IMR-90 (cell line): ENCODE measurements at regions not wholly inside any gene's neighbourhood (a gene's known extent, or its start where the extent isn't known, plus 50 kb on each side); places are given as distances from the start of the nearest gene placed in this dataset.

ENCODE experiments used
- ATAC-seq: fragments of 200-7000 bp; cut with Tn5 transposase; 2 replicates; pipeline ENCODE4 v1.9.1; 2020; ENCODE audit warnings: low read depth, mild to moderate bottlenecking, moderate library complexity
- BruUV-seq: library from RNA; stranded (reverse); fragments of 400-500 nt; replicated peaks from 2 replicates; lab custom pipeline; 2021; lab: Mats Ljungman, UMichigan
- CTCF ChIA-PET: fragments of 300-600 bp; formaldehyde crosslinking; extraction: SDS; loops from one replicate; lab custom pipeline; 2021; ENCODE audit warnings: antibody characterized with exemption; lab: Yijun Ruan, JAX
- POLR2A ChIA-PET: fragments of 300-600 bp; sonication (Branson Sonifier 250); formaldehyde crosslinking; loops from one replicate; lab custom pipeline; 2022; ENCODE audit warnings: antibody characterized with exemption; ENCODE audit not compliant: unreplicated experiment; lab: Charles Lee
- DNase-seq: peaks from one replicate; pipeline ENCODE4 v3.0.0; 2013
- H2AFZ ChIP-seq: replicated peaks from 2 replicates; pipeline ENCODE3; 2013; ENCODE audit warnings: low read length, mild to moderate bottlenecking; ENCODE audit not compliant: poor library complexity
- H2AK5ac ChIP-seq: 2 replicates; pipeline ENCODE4 v1.6.1; 2013; ENCODE audit warnings: low read depth, low read length, inconsistent platforms
- H2AK9ac ChIP-seq: replicated peaks from 2 replicates; pipeline ENCODE3; 2013; ENCODE audit warnings: mild to moderate bottlenecking, low read depth, low read length, moderate library complexity; ENCODE audit not compliant: poor library complexity
- H2BK120ac ChIP-seq: 2 replicates; pipeline ENCODE4 v1.6.1; 2013; ENCODE audit warnings: low read depth, low read length, inconsistent platforms
- H2BK15ac ChIP-seq: 3 replicates; pipeline ENCODE4 v1.6.1; 2013; ENCODE audit warnings: low read depth, low read length, inconsistent platforms
- H2BK20ac ChIP-seq: 2 replicates; pipeline ENCODE4 v1.6.1; 2013; ENCODE audit warnings: low read depth, mild to moderate bottlenecking, inconsistent platforms, low read length, moderate library complexity
- H2BK5ac ChIP-seq: 2 replicates; pipeline ENCODE4 v1.6.1; 2013; ENCODE audit warnings: mild to moderate bottlenecking, low read depth, low read length, inconsistent platforms; ENCODE audit not compliant: poor library complexity, severe bottlenecking
- H3K14ac ChIP-seq: replicated peaks from 2 replicates; pipeline ENCODE4 v1.6.1; 2013; ENCODE audit warnings: low read depth, low read length, inconsistent platforms
- H3K18ac ChIP-seq: 2 replicates; pipeline ENCODE4 v1.6.1; 2013; ENCODE audit warnings: low read depth, low read length, control low read depth
- H3K23ac ChIP-seq: 2 replicates; pipeline ENCODE4 v1.6.1; 2013; ENCODE audit warnings: low read depth, low read length, inconsistent platforms
- H3K27ac ChIP-seq: 2 replicates; pipeline ENCODE4 v1.5.1; 2013; ENCODE audit warnings: mild to moderate bottlenecking, control low read depth, low read length; ENCODE audit not compliant: insufficient read depth
- H3K27me3 ChIP-seq: 2 replicates; pipeline ENCODE4 v1.6.1; 2013; ENCODE audit warnings: low read length; ENCODE audit not compliant: control insufficient read depth, insufficient read depth
- H3K36me3 ChIP-seq: 2 replicates; pipeline ENCODE4 v1.6.1; 2013; ENCODE audit warnings: low read length, mixed read lengths; ENCODE audit not compliant: control insufficient read depth, insufficient read depth
- H3K4ac ChIP-seq: 2 replicates; pipeline ENCODE4 v1.6.1; 2013; ENCODE audit warnings: low read depth, low read length, inconsistent platforms
- H3K4me1 ChIP-seq: 2 replicates; pipeline ENCODE4 v1.6.1; 2013; ENCODE audit warnings: low read length, mixed read lengths; ENCODE audit not compliant: control insufficient read depth, insufficient read depth
- H3K4me2 ChIP-seq: 2 replicates; pipeline ENCODE4 v1.6.1; 2013; ENCODE audit warnings: low read depth, mild to moderate bottlenecking, control low read depth, low read length, moderate library complexity
- H3K4me3 ChIP-seq: 2 replicates; pipeline ENCODE4 v1.5.1; 2013; ENCODE audit warnings: low read depth, mild to moderate bottlenecking, control low read depth, low read length, moderate library complexity; ENCODE audit not compliant: insufficient read depth
- H3K56ac ChIP-seq: 2 replicates; pipeline ENCODE4 v1.6.1; 2013; ENCODE audit warnings: low read length, inconsistent platforms; ENCODE audit not compliant: insufficient read depth; ENCODE audit errors: extremely low read depth
- H3K79me1 ChIP-seq, 2 experiments: 2 replicates each; pipeline ENCODE4 v1.6.1; 2013; ENCODE audit warnings: low read length in 2 of 2, inconsistent platforms in 1 of 2, low read depth in 1 of 2
- H3K9ac ChIP-seq: 2 replicates; pipeline ENCODE4 v1.6.1; 2013; ENCODE audit warnings: low read depth, low read length, control low read depth
- H3K9me1 ChIP-seq: 2 replicates; pipeline ENCODE4 v1.6.1; 2013; ENCODE audit warnings: low read length, inconsistent platforms; ENCODE audit not compliant: insufficient read depth
- H3K9me3 ChIP-seq: 2 replicates; pipeline ENCODE4 v1.6.1; 2013; ENCODE audit warnings: low read length; ENCODE audit not compliant: control insufficient read depth, insufficient read depth
- H4K20me1 ChIP-seq: 2 replicates; pipeline ENCODE4 v1.6.1; 2013; ENCODE audit warnings: low read length, inconsistent platforms; ENCODE audit not compliant: insufficient read depth
- H4K5ac ChIP-seq: 2 replicates; pipeline ENCODE4 v1.6.1; 2013; ENCODE audit warnings: mild to moderate bottlenecking, low read depth, low read length, control low read depth
- H4K8ac ChIP-seq, 2 experiments: 2 replicates each; pipeline ENCODE4 v1.6.1; 2013; ENCODE audit warnings: low read depth in 2 of 2, low read length in 2 of 2, control low read depth in 1 of 2, inconsistent platforms in 1 of 2
- H4K91ac ChIP-seq: 2 replicates; pipeline ENCODE4 v1.6.1; 2013; ENCODE audit warnings: low read depth, low read length, inconsistent platforms; ENCODE audit not compliant: insufficient read depth
- CEBPB ChIP-seq: IDR thresholded peaks from 2 replicates; pipeline ENCODE4 v1.6.1; 2012; ENCODE audit warnings: low read depth, low read length, improper control_type of control experiment
- CHD1 ChIP-seq: IDR thresholded peaks from 2 replicates; pipeline ENCODE4 v1.6.1; 2012; ENCODE audit warnings: low read depth, low read length, improper control_type of control experiment
- FOS ChIP-seq: fragments of 150-350 bp; IDR thresholded peaks from 2 replicates; pipeline ENCODE4 v1.6.1; 2016; ENCODE audit warnings: low read depth, low read length
- MAFK ChIP-seq: IDR thresholded peaks from 2 replicates; pipeline ENCODE4 v1.6.1; 2012; ENCODE audit warnings: low read depth, low read length, improper control_type of control experiment
- MAZ ChIP-seq: IDR thresholded peaks from 2 replicates; pipeline ENCODE4 v1.6.1; 2012; ENCODE audit warnings: low read depth, mild to moderate bottlenecking, low read length, improper control_type of control experiment, moderate library complexity, borderline replicate concordance
- NFE2L2 ChIP-seq: fragments of 150-350 bp; IDR thresholded peaks from 2 replicates; pipeline ENCODE4 v1.6.1; 2016; ENCODE audit warnings: low read depth, mild to moderate bottlenecking, low read length
- RFX5 ChIP-seq: IDR thresholded peaks from 2 replicates; pipeline ENCODE4 v1.8.0; 2012; ENCODE audit warnings: low read depth, mild to moderate bottlenecking, low read length, moderate library complexity
- SMC3 ChIP-seq: fragments of 150-350 bp; IDR thresholded peaks from 2 replicates; pipeline ENCODE4 v1.6.1; 2016; ENCODE audit warnings: low read depth, mild to moderate bottlenecking, antibody characterized with exemption, low read length, moderate library complexity
- WGBS, 2 experiments: methylation state at CpG; one replicate each; pipeline versions ENCODE4 v1.1.5 to v1.1.7; 2013; ENCODE audit warnings: missing lambda C conversion rate in 2 of 2; ENCODE audit not compliant: insufficient read length in 1 of 2; ENCODE audit errors: extremely low coverage in 2 of 2; 5-methylcytosine and 5-hydroxymethylcytosine counted together
- dilution Hi-C: fragments of 300-500 bp; cut with HindIII; formaldehyde crosslinking; loops from one replicate; pipeline ENCODE4 v1.14.3; 2018; ENCODE audit warnings: low sequenced_read_pairs; ENCODE audit not compliant: unreplicated experiment
- in situ Hi-C: fragments of 300-500 bp; cut with MboI; formaldehyde crosslinking; loops from 3 replicates; pipeline ENCODE4 v1.14.3; 2019; ENCODE audit warnings: low sequenced_read_pairs, inconsistent platforms, mixed read lengths
- intact Hi-C: fragments of 100-400 bp; cut with micrococcal nuclease; formaldehyde crosslinking; loops from 2 replicates; pipeline ENCODE4 v1.10.0; 2022

DNA sequence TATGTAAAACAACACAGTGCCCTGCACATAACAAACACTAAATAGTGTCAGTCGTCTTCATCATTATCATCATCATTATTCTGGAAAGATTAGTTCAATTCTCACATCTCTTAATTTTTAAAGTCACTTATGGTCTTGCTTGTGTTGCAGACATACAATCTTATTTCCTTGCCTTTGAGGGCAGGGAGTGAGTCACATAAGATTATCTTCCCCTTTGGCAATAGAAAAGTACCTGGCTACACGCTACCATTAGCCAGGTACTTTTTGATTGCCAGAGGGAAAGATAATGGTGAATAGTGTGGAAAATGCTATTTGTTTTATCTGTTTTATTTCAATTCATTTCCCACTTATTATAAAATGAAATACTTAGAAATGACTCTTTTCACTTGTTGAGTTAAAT is 76.6 kb upstream of the RMDN2 start:
- in situ Hi-C loops = no loop called here
- dilution Hi-C loops = no loop called here

More for the DNA sequence above, 76.6 kb upstream of the RMDN2 start:
- Histone ChIP-seq H2AK9ac (no peak overlapping the region), H2BK15ac (no peak overlapping the region), H3K9me3 (no peaks in the 10 kb centered on the region), H4K91ac (no peak overlapping the region), H2BK5ac (no peak overlapping the region), H2BK120ac (no peak overlapping the region), H3K23ac (no peak overlapping the region), H3K4ac (no peak overlapping the region), H3K9me1 (no peaks in the 10 kb centered on the region; the same call in 1 of the 2 replicates), H4K5ac (no peak overlapping the region), H3K9ac (no peak overlapping the region), H4K20me1 (no peaks in the 10 kb centered on the region), H3K4me1 (no peaks in the 10 kb centered on the region), H3K56ac (no peak overlapping the region), H2AFZ (no peak overlapping the region), H2BK20ac (no peak overlapping the region), H2AK5ac (0 out of 2 replicates have a peak overlapping the region, but pooled peaks have one; percentile 33), H3K14ac (no peak overlapping the region), H3K4me2 (no peak overlapping the region), H3K27ac (no peak overlapping the region), H3K36me3 (no peaks in the 10 kb centered on the region), H3K18ac (no peak overlapping the region), H3K27me3 (no peaks in the 10 kb centered on the region), H4K8ac (no peak overlapping the region), H3K79me1 (no peaks in the 10 kb centered on the region), H3K4me3 (no peak overlapping the region)
- POLR2A ChIA-PET = no interaction called here
- no TSS peak for BruUV-seq
- intact Hi-C loops = no loop called here
- TF ChIP-seq NFE2L2 (no peak), MAFK (no peak), FOS (no peak), MAZ (no peak), CEBPB (no peak), SMC3 (no peak), RFX5 (no peak), CHD1 (no peak)
- no peak for ATAC-seq
- CTCF ChIA-PET = no interaction called here
- no CpG with 5 or more reads among the region's 2 CpGs for WGBS, 2 experiments
- no peak for DNase-seq
